GM10266 (cell line): ENCODE measurements at regions not wholly inside any gene's neighbourhood (a gene's known extent, or its start where the extent isn't known, plus 50 kb on each side); places are given as distances from the start of the nearest gene placed in this dataset.

Source experiments
- DNase-seq: peaks from one replicate; pipeline ENCODE4 v3.0.0; 2012; ENCODE audit errors: extremely low spot score
- TF ChIP-seq, protein P1 (sequence below): IDR thresholded peaks from 2 replicates; pipeline ENCODE4 v1.5.1; 2012; ENCODE audit warnings: mild to moderate bottlenecking, low read depth; ENCODE audit not compliant: control insufficient read depth, insufficient read depth; ENCODE audit errors: missing control alignments

DNA sequence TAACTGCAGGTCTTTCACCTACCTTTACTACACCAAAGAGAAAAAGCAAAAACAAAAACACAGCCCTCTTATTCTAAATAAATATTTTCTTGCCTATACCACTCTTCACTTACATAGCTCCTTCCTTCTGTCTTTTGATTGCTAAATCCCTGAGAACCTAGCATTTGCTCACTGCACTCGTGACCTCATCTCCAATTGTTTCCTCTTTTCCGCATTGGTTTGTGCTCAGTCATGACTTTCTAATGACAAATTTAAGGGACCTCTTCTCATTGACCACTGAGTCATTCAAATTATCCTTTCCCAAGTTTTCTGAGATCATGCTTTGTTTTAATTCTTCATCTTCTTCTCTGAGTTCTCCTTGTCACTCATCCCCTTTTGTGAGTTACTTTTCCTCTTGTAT, 1697.1 kb downstream of the STIM2 start:
- DNase-seq = no peak
- TF ChIP-seq, protein P1, sequence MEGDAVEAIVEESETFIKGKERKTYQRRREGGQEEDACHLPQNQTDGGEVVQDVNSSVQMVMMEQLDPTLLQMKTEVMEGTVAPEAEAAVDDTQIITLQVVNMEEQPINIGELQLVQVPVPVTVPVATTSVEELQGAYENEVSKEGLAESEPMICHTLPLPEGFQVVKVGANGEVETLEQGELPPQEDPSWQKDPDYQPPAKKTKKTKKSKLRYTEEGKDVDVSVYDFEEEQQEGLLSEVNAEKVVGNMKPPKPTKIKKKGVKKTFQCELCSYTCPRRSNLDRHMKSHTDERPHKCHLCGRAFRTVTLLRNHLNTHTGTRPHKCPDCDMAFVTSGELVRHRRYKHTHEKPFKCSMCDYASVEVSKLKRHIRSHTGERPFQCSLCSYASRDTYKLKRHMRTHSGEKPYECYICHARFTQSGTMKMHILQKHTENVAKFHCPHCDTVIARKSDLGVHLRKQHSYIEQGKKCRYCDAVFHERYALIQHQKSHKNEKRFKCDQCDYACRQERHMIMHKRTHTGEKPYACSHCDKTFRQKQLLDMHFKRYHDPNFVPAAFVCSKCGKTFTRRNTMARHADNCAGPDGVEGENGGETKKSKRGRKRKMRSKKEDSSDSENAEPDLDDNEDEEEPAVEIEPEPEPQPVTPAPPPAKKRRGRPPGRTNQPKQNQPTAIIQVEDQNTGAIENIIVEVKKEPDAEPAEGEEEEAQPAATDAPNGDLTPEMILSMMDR = no peak

DNA sequence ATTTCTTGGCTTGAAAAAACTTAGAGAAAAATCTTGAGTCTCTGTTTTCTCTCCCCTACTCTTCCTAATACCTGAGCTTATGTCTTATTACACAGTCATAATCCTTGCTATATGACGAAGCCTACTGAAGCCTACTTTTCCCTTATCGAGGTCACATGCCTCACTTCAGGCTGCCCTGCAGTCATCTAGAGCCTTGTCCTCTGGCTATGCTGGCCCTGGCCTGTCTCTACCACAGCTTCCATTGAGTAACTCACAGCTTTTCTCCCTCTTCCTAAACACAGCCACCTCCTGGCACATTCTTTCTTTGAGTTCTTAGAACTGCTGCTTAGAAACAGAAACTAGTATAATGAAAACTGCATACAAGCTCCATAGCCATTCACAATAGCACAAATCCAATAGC, 1698.3 kb downstream of the STIM2 start:
- TF ChIP-seq, protein P1 = no peak
- no peak for DNase-seq

DNA sequence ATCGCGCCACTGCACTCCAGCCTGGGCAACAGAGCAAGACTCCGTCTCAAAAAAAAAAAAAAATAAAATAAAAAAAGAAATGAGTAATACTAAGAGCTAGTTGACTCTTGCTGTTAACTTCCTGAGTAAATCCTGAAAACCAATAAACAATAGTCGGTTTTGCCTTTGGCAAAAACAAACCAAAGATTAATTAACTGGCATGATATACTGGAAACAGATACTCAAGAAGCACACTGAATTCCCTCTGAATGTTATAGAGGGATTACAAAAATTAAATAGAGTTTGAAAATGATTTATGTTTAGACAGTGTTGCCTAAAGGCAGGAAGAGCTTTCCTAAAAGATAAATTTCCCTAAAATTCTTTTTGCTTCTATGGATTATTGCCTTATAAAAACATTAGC, 1702.3 kb downstream of the STIM2 start:
- no peak for DNase-seq
- TF ChIP-seq, protein P1 = no peak

DNA sequence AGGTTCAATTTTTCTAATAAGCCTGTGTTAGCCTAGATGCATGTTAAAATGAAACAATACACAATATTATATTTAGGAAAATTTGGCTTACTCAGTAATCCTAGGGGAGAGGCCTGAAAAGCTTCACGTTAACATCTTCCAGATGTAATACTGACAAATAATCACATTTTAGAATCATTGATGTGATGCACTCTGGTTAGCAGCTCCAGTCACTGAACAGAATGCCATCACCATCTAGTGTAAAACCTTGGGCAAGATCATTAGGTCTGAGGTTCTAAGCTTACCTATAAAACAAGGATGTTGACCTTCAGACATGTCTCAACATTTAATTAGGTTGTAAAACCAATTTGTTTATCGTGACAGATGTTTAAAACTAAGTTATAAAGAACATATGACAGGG, 1704.8 kb downstream of the STIM2 start:
- TF ChIP-seq, protein P1 = no peak
- no peak for DNase-seq

DNA sequence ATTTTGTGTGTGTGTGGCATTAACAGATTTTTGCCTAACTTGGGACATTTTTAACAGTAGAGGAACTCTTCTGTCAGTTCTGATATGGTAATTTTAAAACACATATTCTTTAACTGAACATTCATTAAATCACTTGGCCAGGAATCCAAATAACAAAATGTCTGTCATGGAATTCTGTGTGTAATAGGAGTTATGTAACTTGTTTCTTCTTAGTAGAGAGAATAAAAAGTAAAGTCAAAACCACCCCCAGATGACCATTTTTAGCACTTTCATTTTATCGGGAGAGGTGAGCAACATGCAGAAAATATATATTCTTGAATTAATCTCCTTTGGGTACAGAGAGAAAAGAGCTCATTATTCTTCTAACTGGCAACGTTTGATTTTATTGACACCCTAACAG, 1740.3 kb downstream of the STIM2 start:
- TF ChIP-seq, protein P1 = no peak
- DNase-seq = no peak

DNA sequence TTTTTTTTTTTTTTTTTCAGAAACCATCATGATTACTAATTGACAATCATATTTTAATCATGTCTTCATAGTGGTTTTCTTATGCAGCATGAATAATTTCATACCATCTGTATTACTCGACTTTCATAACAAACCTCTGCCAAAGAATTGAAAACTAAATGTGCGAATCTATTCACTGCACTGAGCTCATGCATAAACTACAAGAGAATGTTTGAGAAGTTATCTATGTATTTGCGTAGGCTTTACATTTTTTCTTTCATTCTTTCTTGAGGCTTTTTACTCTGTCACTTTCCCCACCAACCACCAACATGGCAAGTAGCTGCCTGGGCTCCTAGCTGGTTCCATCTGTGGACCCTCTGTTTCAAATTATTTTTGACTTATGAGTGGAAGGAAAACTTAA, 1761.0 kb downstream of the STIM2 start:
- no peak for DNase-seq
- TF ChIP-seq, protein P1 = no peak

DNA sequence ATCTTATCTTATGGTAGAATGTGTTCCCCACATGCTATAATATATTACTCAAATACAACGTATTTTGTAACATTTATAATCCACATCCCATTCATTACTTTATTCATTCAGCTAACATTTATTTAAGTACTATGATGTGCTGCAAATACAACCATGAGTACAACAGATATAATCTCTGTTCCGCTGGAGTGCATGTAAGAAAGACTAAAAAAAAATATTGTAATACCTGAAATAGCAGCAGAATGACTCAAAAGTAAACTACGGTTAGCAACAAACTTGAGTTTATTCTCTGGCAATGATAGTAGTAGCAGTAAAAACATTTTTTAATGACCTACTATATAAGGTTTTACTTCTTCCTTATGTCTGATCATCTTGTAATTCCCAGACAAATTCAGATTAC, 1776.3 kb downstream of the STIM2 start:
- TF ChIP-seq, protein P1 = no peak
- no peak for DNase-seq
